GM23338 (cell line): ENCODE measurements at regions not wholly inside any gene's neighbourhood (a gene's known extent, or its start where the extent isn't known, plus 50 kb on each side); places are given as distances from the start of the nearest gene placed in this dataset.

ENCODE experiments used
- EZH2 ChIP-seq: fragments of 200-600 bp; sonication (generic); IDR thresholded peaks from one replicate; pipeline ENCODE4 v1.8.0; 2017; ENCODE audit warnings: antibody characterized with exemption, mild to moderate bottlenecking, low read depth; ENCODE audit not compliant: unreplicated experiment
- EZH2phosphoT487 ChIP-seq: fragments of 200-600 bp; sonication (generic); IDR thresholded peaks from one replicate; pipeline ENCODE4 v1.8.1; 2018; ENCODE audit warnings: antibody characterized with exemption; ENCODE audit not compliant: unreplicated experiment
- JUNB ChIP-seq: IDR thresholded peaks from one replicate; pipeline ENCODE4 v1.6.1; 2016; ENCODE audit warnings: antibody characterized with exemption; ENCODE audit not compliant: unreplicated experiment
- ZNF114 ChIP-seq: fragments of 250-450 bp; sonication (Bioruptor Pico); IDR thresholded peaks from 2 replicates; pipeline ENCODE4 v1.5.0; 2020; ENCODE audit warnings: mild to moderate bottlenecking, moderate library complexity
- TF ChIP-seq, protein P1 (sequence below), 2 experiments: fragments of 200-600 bp in 1 of 2; sonication (generic) in 1 of 2; conservative IDR thresholded peaks; 2 replicates each; pipeline versions ENCODE4 v1.5.1 to v1.6.1; 2016 to 2017; ENCODE audit warnings: antibody characterized with exemption in 2 of 2, low read depth in 2 of 2, mild to moderate bottlenecking in 2 of 2, moderate library complexity in 1 of 2
- TF ChIP-seq, protein P2 (sequence below): IDR thresholded peaks from one replicate; pipeline ENCODE4 v1.6.1; 2018; ENCODE audit warnings: antibody characterized with exemption; ENCODE audit not compliant: unreplicated experiment
- TF ChIP-seq, protein P3 (sequence below): IDR thresholded peaks from 2 replicates; pipeline ENCODE4 v1.6.1; 2016; ENCODE audit warnings: antibody characterized with exemption

DNA sequence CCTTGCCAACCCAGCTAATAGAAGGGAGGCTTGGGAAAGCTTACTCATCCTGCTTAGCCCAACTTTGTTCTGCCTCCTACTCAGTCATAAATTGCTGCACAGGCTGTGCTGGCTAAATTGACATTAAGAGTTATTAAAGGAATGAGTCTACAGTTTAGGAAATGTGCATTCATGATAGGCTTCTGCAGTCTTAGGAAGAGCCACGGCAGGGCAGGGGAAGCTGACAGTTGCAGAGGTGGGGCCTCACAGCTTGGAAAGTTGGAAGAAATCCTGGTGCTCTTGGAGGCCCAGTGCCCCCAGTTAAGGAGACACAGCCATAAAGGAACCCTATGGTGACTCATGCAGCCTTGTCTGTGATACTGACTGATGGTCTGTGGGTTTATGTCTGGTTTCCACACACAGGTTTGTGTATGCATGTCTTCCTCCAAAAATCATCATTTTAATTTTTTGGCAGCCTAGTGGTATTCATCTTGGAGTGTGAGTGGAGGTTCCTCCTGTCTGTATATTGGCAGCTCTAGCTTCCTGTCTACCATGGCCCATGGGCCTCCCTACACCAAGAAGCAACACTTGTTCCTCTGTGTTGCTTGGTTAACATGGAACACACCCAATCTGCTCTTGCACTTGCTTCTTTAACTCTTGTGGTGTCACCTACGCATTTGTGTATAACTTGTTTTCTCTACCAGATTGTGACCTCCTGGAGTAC, 135.0 kb upstream of the KL start:
- TF ChIP-seq, protein P1, sequence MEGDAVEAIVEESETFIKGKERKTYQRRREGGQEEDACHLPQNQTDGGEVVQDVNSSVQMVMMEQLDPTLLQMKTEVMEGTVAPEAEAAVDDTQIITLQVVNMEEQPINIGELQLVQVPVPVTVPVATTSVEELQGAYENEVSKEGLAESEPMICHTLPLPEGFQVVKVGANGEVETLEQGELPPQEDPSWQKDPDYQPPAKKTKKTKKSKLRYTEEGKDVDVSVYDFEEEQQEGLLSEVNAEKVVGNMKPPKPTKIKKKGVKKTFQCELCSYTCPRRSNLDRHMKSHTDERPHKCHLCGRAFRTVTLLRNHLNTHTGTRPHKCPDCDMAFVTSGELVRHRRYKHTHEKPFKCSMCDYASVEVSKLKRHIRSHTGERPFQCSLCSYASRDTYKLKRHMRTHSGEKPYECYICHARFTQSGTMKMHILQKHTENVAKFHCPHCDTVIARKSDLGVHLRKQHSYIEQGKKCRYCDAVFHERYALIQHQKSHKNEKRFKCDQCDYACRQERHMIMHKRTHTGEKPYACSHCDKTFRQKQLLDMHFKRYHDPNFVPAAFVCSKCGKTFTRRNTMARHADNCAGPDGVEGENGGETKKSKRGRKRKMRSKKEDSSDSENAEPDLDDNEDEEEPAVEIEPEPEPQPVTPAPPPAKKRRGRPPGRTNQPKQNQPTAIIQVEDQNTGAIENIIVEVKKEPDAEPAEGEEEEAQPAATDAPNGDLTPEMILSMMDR (conservative IDR thresholded peaks at IDR 0.05; ENCODE audit: low read depth in 2 of 2): no peak
- TF ChIP-seq JUNB (no peak), EZH2 (no peak), EZH2phosphoT487 (no peak), ZNF114 (CRISPR knock-in tag) (no peak)
- TF ChIP-seq, protein P2, sequence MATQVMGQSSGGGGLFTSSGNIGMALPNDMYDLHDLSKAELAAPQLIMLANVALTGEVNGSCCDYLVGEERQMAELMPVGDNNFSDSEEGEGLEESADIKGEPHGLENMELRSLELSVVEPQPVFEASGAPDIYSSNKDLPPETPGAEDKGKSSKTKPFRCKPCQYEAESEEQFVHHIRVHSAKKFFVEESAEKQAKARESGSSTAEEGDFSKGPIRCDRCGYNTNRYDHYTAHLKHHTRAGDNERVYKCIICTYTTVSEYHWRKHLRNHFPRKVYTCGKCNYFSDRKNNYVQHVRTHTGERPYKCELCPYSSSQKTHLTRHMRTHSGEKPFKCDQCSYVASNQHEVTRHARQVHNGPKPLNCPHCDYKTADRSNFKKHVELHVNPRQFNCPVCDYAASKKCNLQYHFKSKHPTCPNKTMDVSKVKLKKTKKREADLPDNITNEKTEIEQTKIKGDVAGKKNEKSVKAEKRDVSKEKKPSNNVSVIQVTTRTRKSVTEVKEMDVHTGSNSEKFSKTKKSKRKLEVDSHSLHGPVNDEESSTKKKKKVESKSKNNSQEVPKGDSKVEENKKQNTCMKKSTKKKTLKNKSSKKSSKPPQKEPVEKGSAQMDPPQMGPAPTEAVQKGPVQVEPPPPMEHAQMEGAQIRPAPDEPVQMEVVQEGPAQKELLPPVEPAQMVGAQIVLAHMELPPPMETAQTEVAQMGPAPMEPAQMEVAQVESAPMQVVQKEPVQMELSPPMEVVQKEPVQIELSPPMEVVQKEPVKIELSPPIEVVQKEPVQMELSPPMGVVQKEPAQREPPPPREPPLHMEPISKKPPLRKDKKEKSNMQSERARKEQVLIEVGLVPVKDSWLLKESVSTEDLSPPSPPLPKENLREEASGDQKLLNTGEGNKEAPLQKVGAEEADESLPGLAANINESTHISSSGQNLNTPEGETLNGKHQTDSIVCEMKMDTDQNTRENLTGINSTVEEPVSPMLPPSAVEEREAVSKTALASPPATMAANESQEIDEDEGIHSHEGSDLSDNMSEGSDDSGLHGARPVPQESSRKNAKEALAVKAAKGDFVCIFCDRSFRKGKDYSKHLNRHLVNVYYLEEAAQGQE: no peak
- TF ChIP-seq, protein P3, sequence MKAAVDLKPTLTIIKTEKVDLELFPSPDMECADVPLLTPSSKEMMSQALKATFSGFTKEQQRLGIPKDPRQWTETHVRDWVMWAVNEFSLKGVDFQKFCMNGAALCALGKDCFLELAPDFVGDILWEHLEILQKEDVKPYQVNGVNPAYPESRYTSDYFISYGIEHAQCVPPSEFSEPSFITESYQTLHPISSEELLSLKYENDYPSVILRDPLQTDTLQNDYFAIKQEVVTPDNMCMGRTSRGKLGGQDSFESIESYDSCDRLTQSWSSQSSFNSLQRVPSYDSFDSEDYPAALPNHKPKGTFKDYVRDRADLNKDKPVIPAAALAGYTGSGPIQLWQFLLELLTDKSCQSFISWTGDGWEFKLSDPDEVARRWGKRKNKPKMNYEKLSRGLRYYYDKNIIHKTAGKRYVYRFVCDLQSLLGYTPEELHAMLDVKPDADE: no peak
